ENCODE measurements at regions not wholly inside any gene's neighbourhood (a gene's known extent, or its start where the extent isn't known, plus 50 kb on each side); places are given as distances from the start of the nearest gene placed in this dataset.
"Not testable (repeated sequence)": the region's sequence is repeated elsewhere in the genome, so short reads cannot be mapped to it uniquely, and the experiment has no call there.

- H3K4me1 ChIP-seq: no peaks in the 10 kb centered on the region
- no peak overlapping the region for H3K27ac ChIP-seq
- no peak for TF ChIP-seq EP300 (IDR thresholded peaks at IDR 0.05)
- no peak for TF ChIP-seq CTCF (IDR thresholded peaks at IDR 0.05)
- no peak for TF ChIP-seq POLR2AphosphoS5 (IDR thresholded peaks at IDR 0.05)
- TF ChIP-seq POLR2A (IDR thresholded peaks at IDR 0.05): no peak
- 88 to 90% methylated on average over 14 of the region's 14 CpGs for WGBS, 2 donors
- H3K36me3 ChIP-seq: peaks cover 9 to 38% (median 29%) of the 10 kb centered on the region in 4 donors
- no peak for DNase-seq
- no peak overlapping the region for H3K4me3 ChIP-seq
- H3K27me3 ChIP-seq: no peaks in the 10 kb centered on the region
- intact Hi-C loops (cut with DNase I): no loop called here
- no peaks in the 10 kb centered on the region for H3K9me3 ChIP-seq
Measured at GRCh38 chr7:66542528-66543269, 86.0 kb upstream of the KCTD7 start.

GRCh38 chr7:66549466-66549865, 79.2 kb upstream of the KCTD7 start:
- TF ChIP-seq CTCF (IDR thresholded peaks at IDR 0.05): no peak
- no peak for TF ChIP-seq EP300 (IDR thresholded peaks at IDR 0.05)
- no peak for TF ChIP-seq POLR2AphosphoS5 (IDR thresholded peaks at IDR 0.05)
- WGBS, 2 donors: 96 to 98% methylated on average over 6 of the region's 6 CpGs
- peaks cover 7 to 74% (median 53%) of the 10 kb centered on the region in 4 donors for H3K36me3 ChIP-seq

GRCh38 chr7:66553001-66553400, 75.7 kb upstream of the KCTD7 start:
- no peaks in the 10 kb centered on the region for H3K27me3 ChIP-seq
- TF ChIP-seq POLR2AphosphoS5 (IDR thresholded peaks at IDR 0.05) (no peak), POLR2A (IDR thresholded peaks at IDR 0.05) (no peak), EP300 (IDR thresholded peaks at IDR 0.05) (no peak), CTCF (IDR thresholded peaks at IDR 0.05) (no peak)
- no peak overlapping the region for H3K4me3 ChIP-seq
- 90 to 96% methylated on average over 9 of the region's 9 CpGs for WGBS, 2 donors
- DNase-seq: peak; percentile 39
- H3K27ac ChIP-seq: peak overlapping the region in 1 of 4 donors; percentile 48
- H3K36me3 ChIP-seq: peaks cover 3 to 86% (median 50%) of the 10 kb centered on the region in 4 donors
- H3K9me3 ChIP-seq: no peaks in the 10 kb centered on the region
- H3K4me1 ChIP-seq: peaks cover 0 to 10% (median 8%) of the 10 kb centered on the region in 4 donors
- intact Hi-C loops (cut with DNase I): no loop called here

More at GRCh38 chr7:66549466-66549865, 79.2 kb upstream of the KCTD7 start:
- peak; percentile 55 for DNase-seq
- H3K9me3 ChIP-seq: no peaks in the 10 kb centered on the region
- intact Hi-C loops (cut with DNase I): no loop called here
- no peaks in the 10 kb centered on the region for H3K4me1 ChIP-seq
- no peak overlapping the region for H3K4me3 ChIP-seq
- H3K27me3 ChIP-seq: no peaks in the 10 kb centered on the region
- H3K27ac ChIP-seq: no peak overlapping the region

- intact Hi-C loops (cut with DNase I); H3K27me3 ChIP-seq; H3K4me3 ChIP-seq; H3K9me3 ChIP-seq: not testable (repeated sequence)
- peaks cover 0 to 13% (median 10%) of the 10 kb centered on the region in 4 donors for H3K4me1 ChIP-seq
- peak; percentile 6 for DNase-seq
- peak overlapping the region in 2 of 4 donors; percentile 4 to 60 for H3K27ac ChIP-seq
- H3K36me3 ChIP-seq: peaks cover 3 to 83% (median 48%) of the 10 kb centered on the region in 4 donors
- 64 to 83% methylated on average over 2 of the region's 2 CpGs for WGBS, 2 donors
Measured at GRCh38 chr7:66553675-66554074, 75.0 kb upstream of the KCTD7 start.

- DNase-seq: peak; percentile 58
- H3K9me3 ChIP-seq; H3K27me3 ChIP-seq; H3K4me3 ChIP-seq; intact Hi-C loops (cut with DNase I): not testable (repeated sequence)
- Histone ChIP-seq H3K27ac (peak overlapping the region in 3 of 4 donors; percentile 14 to 60 (median 22)), H3K4me1 (peaks cover 0 to 13% (median 10%) of the 10 kb centered on the region in 4 donors), H3K36me3 (peaks cover 3 to 83% (median 47%) of the 10 kb centered on the region in 4 donors)
- WGBS, 2 donors: 92 to 94% methylated on average over 8 of the region's 8 CpGs
Measured at GRCh38 chr7:66554291-66554690, 74.4 kb upstream of the KCTD7 start.
